ENCODE measurements at regions not wholly inside any gene's neighbourhood (a gene's known extent, or its start where the extent isn't known, plus 50 kb on each side); places are given as distances from the start of the nearest gene placed in this dataset.
A peak's percentile ranks its signal among the peaks of the same experiment; 100 is the strongest.
"Not testable (repeated sequence)": the region's sequence is repeated elsewhere in the genome, so short reads cannot be mapped to it uniquely, and the experiment has no call there.

DNA sequence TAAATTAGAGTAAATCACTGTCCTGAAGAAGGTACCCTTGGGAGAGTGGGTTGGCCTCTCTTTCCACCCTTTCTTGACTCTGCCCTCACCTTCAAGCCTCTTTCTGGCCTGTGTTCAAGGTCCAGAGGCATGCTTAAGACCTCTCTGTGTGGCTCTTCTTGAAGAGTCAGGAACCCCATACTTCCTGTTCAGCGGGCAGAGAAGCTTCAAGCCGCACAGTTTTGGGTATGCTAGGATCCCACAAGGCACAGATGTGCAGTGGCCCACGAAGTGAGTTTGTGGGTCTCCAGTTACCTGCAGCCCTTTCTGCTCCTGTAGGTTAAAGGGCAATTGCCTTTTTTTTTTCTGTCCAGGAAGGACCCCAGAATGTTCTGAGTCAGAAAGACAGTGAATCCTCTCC lies 113.7 kb downstream of the PPIAL4A start:
- DNase-seq (ENCODE audit: low read depth in 2 of 2): not testable (repeated sequence)

DNA sequence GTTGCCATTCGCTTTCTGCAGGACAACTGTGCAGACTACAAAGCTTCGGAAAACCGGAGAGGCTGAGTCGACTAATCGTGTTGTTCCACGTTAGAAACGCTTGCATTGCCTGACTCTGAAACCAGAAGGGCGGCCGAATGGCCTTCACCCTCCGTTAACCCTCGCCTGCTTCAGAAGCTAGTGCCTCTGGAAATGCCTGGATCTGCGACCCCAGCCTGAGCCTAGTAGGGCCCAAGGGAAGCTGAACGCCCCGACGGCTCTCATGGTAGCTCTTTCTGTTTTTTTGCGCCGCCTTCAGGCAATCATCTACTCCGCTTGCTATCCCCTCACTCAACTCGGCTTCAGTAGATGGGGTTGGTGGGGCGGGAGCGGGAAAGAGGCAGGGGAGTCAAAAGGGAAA lies 117.3 kb downstream of the PPIAL4A start:
- not testable (repeated sequence) for DNase-seq (ENCODE audit: low read depth in 2 of 2)

DNA sequence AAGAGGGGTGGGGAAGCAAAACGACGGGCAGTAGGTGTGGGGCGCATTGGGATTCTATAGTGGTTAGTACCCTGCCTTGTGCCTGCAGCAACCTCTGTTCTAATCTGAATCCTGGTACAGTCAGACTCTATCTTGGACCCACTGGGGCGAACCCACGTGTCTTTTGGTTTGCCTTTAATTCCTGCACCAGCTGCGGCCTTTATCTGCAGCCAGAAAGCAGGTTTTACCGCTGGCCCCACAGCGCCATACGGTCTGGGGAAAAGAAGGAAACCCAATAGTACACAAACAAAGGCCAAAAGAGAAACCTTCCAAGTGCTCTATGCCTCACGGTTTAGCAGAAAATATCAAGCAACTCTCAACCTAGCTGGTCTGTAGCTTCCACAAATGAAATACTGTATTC lies 118.2 kb downstream of the PPIAL4A start:
- DNase-seq (ENCODE audit: low read depth in 2 of 2): not testable (repeated sequence)

DNA sequence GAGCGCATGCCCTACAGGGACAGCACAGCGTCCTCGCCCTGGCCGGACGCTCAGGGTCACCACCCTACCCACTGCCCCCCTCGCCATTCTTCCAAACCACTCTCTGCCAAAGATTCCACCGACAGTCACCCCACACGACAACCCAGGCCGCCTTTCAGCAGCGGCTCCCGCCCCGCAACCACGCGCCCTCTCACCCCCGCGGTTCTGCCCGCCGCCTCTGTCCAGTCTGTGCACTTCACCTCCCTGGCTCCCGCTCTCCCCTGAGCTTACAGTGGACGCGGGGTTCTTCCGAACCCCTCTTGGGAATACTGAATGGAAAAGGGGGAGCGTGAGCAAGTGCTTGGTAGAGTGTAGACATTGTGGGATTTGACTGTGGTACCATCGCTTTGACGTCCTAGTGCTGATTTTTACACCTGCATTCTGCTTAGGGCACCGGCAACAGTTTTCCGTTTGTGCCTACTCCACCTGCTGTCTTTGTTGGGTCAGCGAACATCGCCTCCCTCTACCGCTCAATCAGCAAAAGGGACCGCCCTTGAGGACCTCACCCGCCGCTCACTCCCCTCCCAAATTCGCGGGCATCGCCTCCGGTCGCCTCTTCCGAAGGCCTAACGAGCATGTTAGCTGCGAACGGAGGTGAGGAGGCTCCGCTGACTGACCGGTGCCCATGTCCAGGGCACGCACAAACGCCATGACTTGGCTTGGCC lies 119.1 kb downstream of the PPIAL4A start:
- DNase-seq (ENCODE audit: low read depth in 2 of 2): not testable (repeated sequence)

DNA sequence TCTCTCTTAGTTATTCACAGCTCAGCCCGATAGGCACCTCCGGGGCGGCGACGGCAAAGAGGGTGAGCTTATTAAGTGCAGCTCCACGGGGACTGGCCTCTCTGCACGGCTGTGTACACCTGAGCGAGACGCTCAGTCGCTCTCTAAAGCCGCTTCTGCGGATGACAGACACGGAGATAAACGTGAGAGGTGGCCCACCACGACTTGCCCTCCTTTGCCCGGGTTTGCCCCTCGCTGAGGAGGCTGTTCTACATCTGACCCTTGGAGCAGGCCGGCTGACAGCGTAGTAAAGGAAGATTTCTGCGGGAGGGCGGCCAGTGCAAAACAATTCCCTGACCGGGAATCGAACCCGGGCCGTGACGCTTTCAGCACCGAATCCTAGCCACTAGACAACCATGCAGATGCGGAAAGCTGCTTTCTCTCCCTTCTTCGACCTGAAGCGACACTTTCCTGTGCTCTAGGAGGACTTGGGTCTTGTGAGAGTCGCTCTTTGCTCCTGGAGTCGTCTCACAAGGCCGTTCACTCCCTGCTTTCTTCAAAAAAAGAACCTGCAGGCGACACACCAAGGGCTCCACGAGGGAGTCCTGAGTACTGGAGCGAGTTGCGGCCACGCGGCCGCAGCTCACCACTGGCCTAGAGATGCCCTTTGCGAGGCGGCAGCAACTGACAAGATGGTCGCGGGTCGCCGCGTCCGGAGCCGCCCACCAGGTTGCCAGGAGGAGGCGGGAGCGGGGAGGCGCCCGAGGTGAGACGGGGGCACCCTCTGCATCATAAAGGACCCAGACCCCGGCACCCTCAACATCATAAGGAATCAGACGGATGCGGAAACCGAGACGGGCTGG lies 119.9 kb downstream of the PPIAL4A start:
- peak in 1 of 2 donors; percentile 1 for DNase-seq (ENCODE audit: low read depth in 2 of 2)

DNA sequence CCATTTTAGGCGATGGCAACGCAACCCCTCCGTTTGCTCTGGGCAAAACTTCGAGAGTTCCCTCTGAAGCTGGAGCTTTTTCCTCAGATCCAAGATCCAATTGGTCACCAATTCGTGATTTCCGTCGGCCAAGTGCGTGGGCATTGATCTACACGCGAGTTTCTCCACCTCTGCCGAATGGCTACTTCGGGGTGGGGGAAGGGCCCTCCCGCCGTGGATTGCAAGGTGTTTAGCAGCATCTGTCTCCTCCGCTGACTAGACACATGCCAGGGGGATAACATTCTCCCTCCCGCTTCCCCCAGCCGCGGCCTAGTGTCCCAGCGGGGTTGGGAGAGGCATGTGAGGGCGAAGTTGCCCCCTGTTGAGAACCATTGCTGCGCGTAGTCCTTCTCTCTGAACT lies 120.6 kb downstream of the PPIAL4A start:
- not testable (repeated sequence) for DNase-seq (ENCODE audit: low read depth in 2 of 2)

DNA sequence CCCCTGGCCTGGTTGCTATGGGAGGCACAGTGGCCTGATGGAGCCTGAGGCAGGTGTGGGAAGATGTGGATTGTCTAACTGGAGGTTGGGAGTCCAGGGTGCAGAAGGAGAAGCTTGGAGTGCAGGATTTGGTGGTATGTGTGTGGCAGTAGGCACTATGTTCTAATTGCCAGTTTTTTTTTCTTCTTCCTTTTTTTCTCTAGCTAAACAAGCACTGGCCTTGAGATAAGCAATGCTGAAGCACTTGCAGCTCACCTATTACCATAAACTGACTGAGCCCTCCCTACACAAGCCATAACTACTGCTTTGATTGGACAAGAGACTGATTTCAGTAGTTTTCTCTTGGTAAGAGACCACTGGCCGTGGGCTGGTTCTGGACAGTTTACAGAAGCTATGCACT lies 123.6 kb downstream of the PPIAL4A start:
- not testable (repeated sequence) for DNase-seq (ENCODE audit: low read depth in 2 of 2)

DNA sequence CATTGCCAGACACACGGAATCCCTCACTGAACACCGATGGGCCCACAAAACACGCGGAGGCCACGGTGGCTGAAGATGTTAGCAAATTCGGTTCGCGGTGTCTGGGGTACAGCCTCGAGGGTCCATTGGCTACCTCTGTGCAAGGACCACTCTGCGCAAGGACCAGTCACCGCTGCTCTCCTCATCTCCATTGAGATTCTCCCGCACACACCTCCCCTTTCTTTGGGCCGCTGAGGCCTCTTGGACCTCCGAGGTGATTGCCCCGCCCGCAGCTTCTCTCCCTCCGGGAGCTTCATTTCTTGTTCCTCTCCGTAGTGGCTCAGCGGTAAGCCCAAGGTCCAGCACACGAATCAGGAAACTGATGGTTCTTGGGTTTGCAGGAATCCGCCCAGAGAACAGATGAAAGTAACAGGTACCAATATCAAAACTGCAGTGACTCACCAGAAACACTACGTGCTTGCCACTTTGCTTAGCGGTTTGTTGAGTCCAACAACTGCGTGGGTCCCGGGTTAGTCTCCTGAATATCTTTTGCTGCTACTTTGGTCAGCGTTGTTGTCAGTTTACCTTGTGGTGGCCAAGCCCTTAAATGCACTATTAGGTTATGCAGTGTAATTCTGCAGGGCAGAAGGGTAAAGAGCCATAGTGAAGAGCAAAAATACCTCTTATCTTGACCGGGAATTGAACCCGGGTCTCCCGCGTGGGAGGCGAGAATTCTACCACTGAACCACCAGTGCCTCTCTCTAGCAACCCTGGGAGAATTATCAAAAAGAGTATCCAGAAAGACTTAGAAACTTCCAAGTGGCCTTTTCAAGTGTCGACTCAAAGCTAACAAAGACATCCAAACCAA lies 126.8 kb downstream of the PPIAL4A start:
- DNase-seq (ENCODE audit: low read depth in 2 of 2): peak; percentile 65 to 74

DNA sequence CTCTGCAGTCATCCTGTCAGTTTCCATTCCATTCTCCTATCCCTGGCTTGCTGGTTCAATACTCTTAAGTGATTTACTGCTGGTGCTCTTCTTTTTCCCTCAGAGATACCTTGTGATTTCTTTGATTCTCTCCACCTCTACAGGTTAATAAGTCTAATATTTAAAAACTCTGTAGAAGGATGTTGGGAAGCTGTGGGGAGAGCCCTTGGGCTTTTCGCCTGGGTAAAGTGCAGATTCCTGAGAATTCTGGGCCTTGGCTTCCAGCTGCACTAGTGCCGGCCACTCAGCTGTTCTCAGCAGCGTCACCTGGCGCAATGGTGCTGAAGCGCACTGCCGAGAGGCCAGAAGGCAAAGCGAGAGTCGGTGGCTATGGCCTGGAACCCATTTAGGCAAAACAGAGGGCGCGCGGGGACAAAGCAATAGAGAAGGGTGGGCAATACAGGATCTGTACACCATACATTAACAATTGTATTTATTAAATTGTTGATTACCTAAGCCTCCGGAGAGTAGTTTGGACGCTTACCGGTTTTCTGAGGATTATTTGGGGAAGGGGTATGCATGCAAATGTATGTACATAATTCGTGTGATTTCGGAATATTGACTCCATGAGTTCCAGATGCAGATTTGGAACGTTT lies 130.3 kb downstream of the PPIAL4A start:
- not testable (repeated sequence) for DNase-seq (ENCODE audit: low read depth in 2 of 2)

DNA sequence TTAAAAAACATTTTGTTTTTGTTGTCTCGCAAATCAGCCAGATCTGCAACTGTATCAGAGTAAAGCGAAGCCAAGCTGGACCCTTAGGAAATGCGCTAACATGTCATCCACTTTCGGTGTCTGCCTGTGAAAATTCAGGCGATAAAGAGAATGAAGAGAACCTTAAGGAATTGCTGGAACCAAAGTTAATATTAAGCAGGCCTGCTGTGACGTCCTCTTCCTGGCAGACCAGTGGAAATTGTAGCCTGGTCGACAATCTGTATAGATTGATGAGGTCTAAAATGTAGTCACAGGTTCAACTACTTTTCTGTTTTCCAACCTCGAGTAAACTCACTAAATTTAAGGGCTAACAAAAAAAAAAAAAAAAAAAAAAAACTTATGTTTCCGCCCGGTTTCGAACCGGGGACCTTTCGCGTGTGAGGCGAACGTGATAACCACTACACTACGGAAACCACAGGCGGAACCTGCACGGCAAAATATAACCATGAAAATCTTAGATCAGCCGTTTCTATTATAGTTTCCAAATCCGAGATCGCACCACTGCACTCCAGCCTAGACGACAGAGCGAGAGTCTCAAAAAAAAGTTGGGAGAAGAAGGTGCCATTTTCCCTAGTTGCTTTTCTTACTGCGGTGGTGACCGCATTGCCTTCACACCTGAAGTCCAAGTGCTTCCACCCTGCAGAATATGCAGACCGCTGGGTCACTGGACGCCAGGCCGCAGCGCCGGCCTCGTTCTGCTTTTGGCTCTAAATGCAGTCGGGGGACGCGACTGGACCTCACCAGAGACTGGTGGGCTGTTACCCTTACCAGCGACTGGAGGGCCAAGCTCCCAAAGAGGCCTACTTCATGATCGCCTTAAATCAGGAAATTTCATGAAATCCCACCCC lies 131.0 kb downstream of the PPIAL4A start:
- peak; percentile 62 to 76 for DNase-seq (ENCODE audit: low read depth in 2 of 2)

DNA sequence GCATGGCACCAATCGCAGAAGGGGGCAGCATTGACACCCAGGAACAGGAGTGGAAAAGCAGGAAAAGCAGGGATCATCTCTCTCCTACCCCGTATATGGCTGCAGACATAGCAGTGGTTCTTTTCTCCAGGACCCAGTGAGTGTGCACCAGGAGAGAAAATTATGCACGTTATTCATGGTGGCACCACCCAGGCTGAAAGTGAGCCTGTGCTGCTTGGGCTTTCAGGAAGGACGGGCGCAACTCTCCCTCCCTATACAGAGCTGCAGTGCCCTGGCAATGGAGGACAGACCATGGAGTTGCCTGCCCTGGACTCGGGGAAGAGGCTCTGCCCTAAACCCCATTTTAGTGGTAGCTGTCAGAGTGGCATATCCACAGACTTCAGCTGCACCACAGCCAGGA lies 132.1 kb downstream of the PPIAL4A start:
- not testable (repeated sequence) for DNase-seq (ENCODE audit: low read depth in 2 of 2)

DNA sequence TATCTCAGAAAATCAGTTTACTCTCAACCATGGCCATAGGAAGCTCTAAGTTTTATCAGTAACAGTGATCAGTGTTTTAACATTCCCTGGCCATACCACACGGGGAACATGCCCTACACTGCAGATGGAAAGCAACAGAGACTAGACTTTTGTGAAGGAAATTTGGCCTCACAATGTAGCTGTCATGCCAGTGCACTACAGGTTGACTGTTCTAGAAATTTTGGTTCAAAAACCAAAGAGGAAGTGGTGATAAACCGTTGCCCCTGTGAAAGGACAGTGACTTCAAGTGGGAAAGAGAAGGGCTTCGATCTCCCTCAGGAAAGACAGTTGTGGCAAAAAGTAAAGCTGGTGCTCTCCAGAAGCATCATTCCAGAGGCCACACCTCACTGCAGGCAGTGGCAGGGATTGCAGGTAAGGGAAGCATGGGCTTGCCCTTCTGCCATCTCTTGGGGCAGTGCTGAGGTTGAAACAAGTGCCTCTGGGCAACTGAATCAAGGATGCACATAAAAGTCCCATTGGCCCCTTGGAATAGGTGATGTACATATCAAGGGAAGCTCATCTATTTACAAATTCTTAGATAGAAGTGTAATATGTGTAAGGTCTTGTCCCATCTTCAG lies 143.4 kb downstream of the PPIAL4A start:
- DNase-seq (ENCODE audit: low read depth in 2 of 2): not testable (repeated sequence)

DNA sequence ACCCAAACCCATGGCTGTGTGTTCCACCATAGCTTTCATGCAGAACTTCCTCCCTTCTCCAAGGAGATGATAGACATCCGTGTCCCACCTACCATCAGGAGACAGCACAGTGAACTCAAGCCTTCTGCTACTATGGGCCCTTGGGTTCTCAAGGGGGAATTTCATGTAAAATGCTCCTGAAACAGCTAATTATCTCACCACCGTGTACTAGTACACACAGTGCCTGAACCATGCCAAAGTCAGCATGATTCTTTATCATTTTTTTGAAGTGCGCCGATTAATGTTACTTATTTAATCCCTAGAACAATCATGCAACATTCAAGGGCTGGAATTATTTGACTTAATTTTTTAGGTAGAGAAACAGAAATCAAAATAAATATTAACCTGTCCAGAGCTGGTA lies 147.2 kb downstream of the PPIAL4A start:
- DNase-seq (ENCODE audit: low read depth in 2 of 2): not testable (repeated sequence)

DNA sequence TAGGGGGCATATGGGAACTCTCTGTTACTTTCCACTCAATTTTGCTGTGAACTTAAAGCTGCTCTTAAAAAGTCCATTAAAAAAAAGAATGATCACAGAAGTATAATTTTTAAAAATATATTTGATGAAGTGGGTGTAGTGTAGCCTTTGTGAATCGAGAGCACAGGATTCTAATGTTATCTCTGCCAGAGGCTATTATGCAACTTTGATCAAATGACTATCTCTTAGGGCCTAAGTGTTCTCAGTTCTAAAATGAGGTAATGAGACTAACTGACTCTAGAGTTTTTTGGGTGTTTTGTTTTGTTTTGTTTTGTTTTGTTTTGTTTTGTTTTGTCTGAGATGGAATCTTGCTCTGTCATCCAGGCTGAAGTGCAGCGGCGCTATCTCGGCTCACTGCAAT lies 143.2 kb downstream of the FAM72B start:
- not testable (repeated sequence) for DNase-seq (ENCODE audit: low read depth in 2 of 2)

DNA sequence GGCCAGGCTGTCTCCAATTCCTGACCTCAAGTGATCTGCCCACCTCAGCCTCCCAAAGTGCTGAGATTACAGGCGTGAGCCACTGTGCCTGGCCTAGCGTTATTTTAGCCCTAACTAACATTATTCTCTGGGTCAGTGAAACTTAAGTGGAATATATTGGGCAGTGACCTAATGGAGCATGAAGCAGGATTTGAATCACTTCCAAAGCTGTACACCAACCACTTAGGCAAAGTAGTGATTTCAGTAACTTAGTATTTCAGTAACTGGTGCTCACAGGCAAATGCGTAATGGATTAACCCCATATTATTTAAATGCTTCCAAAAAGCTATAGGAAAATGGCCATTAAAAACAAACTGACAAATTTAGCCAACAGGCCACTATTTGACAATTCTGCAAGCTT lies 142.6 kb downstream of the FAM72B start:
- not testable (repeated sequence) for DNase-seq (ENCODE audit: low read depth in 2 of 2)

DNA sequence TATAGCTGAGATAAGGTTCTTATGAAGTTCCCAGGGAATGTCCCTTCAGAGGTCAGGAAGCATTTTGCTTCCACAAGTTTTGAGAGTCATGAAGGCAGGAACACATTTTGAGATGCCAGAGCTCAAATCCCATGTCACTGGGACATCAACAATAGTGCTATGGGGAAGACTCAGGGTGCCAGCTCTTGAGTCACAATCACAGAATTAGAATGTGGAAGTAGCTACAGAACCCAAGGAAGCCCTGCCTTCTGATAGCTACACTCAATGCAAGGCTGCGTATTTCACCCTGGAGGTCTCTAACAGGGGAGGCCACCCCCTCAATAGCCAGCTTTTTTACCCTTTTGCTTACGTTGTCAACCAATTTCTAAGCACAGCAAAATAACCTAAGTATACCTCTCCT lies 141.3 kb downstream of the FAM72B start:
- DNase-seq (ENCODE audit: low read depth in 2 of 2): not testable (repeated sequence)

DNA sequence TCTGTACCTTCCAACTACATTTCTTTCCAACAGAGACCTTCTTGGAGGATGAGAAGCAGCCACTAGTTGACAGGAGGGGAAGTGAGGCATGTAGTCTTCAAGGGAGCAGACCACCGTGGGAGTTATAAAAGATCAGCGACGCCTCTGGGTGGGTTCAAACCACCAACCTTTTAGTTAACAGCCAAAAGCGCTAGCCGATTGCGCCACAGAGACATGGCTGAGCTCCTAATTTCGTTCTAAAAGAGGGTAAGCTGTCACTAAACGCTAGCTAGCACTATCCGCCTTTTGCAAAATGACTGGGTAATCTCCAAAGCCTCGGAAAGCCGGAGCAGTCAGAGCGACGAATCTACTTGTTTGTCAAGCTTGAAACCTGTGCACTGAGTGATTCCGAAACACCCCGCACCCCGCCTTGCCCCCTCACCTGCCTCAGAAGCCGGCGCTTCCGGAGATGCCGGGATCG lies 135.8 kb downstream of the FAM72B start:
- DNase-seq (ENCODE audit: low read depth in 2 of 2): not testable (repeated sequence)

DNA sequence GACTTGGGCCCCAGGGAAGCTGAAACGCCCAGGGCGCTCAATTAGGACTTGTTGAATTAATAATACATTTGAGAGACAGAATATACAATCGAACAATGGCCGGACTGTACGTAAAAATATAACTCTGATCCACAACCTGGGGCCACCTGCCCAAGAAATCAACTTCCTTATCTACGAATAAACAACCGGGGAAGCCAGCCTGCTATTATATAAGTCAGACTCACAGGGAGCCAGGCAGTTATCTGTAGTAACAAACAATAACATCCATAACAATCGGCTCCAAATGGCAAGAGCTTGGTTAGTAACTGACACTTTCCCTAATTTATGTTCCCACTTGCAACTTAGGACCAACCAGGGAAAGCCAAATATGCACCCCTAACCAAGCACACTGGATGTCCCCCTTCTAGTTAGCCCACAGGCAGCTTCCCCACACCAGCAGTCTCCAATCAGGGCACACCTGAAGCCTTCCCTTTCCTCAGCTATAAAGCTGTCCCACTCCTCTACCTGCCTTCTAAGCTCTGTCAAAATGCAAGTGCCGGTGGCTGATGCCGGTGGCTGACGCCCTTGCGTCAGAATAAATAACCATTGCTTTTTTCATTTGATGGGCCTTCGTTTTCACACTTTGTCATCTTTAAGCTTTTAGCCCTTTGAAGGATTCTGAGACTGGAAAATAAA lies 135.2 kb downstream of the FAM72B start:
- not testable (repeated sequence) for DNase-seq (ENCODE audit: low read depth in 2 of 2)

DNA sequence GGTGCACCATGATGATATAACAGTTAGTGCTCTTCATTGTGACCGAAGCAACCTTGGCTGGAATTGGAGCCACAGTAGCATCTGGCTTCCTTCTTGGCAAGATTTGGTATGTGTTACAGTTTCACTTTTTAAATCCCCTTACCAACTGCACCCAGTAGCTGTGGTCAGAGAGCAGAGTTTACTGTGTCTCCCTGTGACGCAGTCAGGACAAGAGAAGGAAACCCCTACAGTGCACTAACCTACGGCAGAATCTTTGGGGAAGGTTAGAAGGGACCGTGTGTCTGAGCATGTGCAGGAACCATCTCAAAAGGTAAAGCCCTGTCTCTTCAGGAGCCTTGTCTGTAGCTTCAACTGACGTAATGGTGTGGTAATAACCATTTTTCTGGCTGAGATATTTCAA lies 134.0 kb downstream of the FAM72B start:
- not testable (repeated sequence) for DNase-seq (ENCODE audit: low read depth in 2 of 2)
